ENCODE measurements at regions not wholly inside any gene's neighbourhood (a gene's known extent, or its start where the extent isn't known, plus 50 kb on each side); places are given as distances from the start of the nearest gene placed in this dataset.

GRCh38 chr5:143464723-143465490, 61.4 kb upstream of the NR3C1 start:
- no peak for DNase-seq (ENCODE audit: low read depth in 2 of 2)

GRCh38 chr5:143462431-143462830, 58.9 kb upstream of the NR3C1 start:
- DNase-seq (ENCODE audit: low read depth in 2 of 2) = no peak

GRCh38 chr5:143459433-143459832, 55.9 kb upstream of the NR3C1 start:
- no peak for DNase-seq (ENCODE audit: low read depth in 2 of 2)

- no peak for DNase-seq (ENCODE audit: low read depth in 2 of 2)
These were observed 53.6 kb upstream of the NR3C1 start for GRCh38 chr5:143456952-143457547.

GRCh38 chr5:143454936-143455516, 51.5 kb upstream of the NR3C1 start:
- DNase-seq (ENCODE audit: low read depth in 2 of 2) = no peak

GRCh38 chr5:143453720-143454119, 50.2 kb upstream of the NR3C1 start:
- DNase-seq (ENCODE audit: low read depth in 2 of 2) = no peak

Measured in stimulated activated CD4-positive, alpha-beta T cell treated with anti-CD3 and anti-CD28 coated beads, Interleukin-1b, Interleukin-23, amount 100 ng/mL, for 4 hours (primary cell).